GM18868 (cell line): ENCODE measurements at regions not wholly inside any gene's neighbourhood (a gene's known extent, or its start where the extent isn't known, plus 50 kb on each side); places are given as distances from the start of the nearest gene placed in this dataset.
"Not testable (repeated sequence)": the region's sequence is repeated elsewhere in the genome, so short reads cannot be mapped to it uniquely, and the experiment has no call there.

ENCODE experiments used
- ATAC-seq: cut with Tn5 transposase; IDR thresholded peaks from one replicate; pipeline ENCODE4 v1.9.1; 2021; ENCODE audit warnings: mild to moderate bottlenecking, moderate library complexity; ENCODE audit not compliant: unreplicated experiment

DNA sequence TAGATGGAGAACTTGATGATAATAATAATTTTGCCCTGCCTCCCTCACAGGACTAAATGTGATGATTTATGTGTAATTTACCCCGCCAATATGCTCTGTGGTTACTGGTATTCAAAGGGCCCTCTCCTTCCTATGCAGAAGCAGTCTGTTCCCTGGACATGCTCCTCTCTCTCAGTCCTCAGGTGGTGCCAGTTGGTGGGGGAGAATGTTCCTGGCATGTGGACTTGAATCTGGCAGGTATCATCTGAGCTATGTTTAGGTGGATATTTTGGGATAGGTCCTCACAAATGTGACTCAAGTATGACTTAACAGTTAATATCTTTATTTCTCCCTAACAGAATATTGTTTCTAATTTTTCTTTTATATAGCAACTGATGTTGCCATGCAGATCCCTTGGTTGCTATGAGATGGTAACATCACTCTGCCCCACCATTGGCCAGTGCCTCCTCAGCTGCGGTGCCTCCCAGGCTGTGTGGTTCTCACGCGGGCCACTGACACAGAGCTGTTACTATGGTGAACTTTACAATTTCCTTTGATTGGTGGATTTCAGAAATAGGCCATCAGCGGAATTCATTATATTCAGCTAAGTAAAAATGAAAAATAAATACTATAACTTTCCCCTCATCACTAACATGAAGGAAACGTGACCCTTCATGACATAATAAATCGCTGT is 106.7 kb upstream of the PELI1 start:
- no peak for ATAC-seq

GRCh38 chr2:64251497-64252250 is 107.5 kb upstream of the PELI1 start:
- no peak for ATAC-seq

GRCh38 chr2:64252251-64252978 is 108.2 kb upstream of the PELI1 start:
- not testable (repeated sequence) for ATAC-seq

- not testable (repeated sequence) for ATAC-seq
Measured at GRCh38 chr2:64253421-64253820, 109.2 kb upstream of the PELI1 start.

DNA sequence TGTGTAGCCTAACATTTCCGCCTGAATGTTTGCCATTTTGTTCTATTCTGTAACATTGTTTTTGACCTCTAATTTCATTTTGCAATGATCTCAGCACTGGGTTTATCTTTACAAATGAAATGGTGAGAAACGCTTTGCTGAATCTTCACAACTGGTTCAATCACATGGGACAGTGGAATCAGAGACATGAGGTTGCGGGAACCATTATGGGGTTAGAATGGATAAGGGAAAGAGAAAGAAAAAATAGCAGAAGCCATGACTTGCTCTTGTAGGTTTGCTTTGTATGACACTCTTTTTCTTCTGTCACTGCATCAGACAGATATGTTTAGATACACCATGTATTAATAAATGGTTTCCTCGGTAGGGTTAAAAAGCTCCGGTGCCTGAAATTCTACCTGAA is 114.3 kb upstream of the PELI1 start:
- ATAC-seq: no peak

GRCh38 chr2:64259312-64259711 is 115.1 kb upstream of the PELI1 start:
- no peak for ATAC-seq

- no peak for ATAC-seq
Measured at GRCh38 chr2:64260093-64260803, 116.0 kb upstream of the PELI1 start.

DNA sequence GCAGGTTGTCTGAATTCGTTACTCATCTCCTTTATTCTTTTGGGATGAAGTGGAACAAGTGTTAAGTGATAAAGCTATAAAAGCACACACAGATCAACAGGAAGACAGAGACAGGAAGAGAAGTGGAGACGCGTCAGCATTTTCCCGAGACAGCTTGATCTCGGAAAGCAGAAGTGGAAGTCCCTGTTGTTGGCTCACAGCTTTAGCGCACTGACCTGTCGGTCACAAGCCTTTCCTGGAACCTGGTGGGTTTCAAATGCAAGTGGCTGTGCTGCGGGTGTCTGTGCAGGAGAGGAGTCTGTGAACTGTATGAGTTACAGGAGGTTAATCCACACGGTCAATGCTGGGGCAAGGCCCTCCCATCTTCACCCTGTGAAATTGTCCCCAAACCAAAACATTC is 116.6 kb upstream of the PELI1 start:
- peak; percentile 94 for ATAC-seq

DNA sequence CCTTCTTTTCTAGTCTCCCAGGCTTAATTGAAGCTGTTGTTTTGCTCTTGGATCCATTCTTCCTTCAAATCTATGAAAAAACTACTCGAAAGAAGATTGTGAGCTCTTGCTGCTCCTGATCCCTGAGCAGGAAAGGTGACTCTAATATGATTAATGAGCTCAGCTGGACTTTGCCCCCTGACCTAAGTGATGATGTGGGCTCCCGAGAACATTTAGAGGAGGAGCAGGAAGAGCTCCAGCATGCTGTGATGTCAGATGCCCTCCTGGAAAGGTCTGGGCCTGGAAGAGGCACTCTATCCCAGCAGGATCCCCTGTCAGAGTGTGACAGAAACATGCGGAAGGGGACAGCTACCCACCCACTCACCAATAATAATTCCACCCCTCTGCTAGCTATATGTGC is 117.9 kb upstream of the PELI1 start:
- ATAC-seq: no peak

- ATAC-seq: no peak
Measured at GRCh38 chr2:64262816-64263215, 118.6 kb upstream of the PELI1 start.

GRCh38 chr2:64263315-64263714 is 119.1 kb upstream of the PELI1 start:
- no peak for ATAC-seq

DNA sequence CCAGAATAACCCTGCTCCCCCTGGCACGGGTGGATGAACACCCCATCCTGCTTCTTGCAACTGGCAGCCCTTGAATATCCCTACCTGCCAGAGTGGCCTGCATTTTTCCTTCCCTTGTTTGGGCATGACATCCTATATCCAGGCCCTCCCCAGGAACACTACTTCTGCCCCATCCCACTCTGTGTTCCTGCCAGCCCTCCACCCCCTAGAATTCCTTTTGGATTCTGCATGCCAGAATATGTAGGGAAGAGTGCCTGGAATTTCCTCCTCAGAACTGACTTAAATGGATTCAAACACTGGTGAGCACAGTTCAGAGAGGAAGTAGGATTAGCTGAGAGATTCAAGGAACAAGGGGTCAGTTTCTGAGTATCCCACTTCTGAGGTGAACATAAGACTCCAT is 123.5 kb upstream of the PELI1 start:
- ATAC-seq: no peak

DNA sequence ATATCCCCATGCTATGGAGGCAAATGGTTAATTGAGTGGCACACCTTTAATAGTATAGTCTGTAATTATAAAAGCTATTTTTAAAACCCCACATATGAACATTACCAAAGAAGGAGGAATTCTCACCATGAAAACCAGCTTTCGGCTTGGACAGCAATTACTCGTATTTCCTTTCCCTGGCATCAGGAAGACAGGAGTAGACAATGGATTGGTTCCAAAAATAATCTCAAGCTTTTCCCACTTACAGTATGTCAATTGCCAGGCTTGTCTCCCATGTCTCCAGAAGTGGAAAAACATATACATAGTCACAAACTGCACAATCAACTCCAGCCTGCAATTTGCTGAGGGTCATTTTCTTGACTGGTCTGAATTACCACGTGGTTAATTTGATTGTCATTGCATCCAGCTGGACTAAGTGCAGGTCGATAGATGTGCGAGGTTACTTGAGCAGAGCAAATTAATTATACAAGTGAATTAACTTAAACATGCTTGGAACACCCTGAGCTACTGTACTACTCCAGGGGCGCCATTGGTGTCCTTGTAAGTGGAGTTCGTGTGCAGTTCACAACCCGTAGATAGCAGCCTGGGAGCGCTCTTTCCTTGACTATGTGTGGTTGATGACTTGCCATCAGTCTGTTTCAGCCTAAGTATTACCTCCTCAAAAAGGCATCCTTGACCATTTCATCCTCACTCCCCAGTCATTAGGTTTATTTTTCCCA is 124.3 kb upstream of the PELI1 start:
- ATAC-seq: no peak

- no peak for ATAC-seq
Measured at GRCh38 chr2:64273524-64274398, 129.5 kb upstream of the PELI1 start.

GRCh38 chr2:64274399-64275173 is 130.4 kb upstream of the PELI1 start:
- ATAC-seq: no peak

DNA sequence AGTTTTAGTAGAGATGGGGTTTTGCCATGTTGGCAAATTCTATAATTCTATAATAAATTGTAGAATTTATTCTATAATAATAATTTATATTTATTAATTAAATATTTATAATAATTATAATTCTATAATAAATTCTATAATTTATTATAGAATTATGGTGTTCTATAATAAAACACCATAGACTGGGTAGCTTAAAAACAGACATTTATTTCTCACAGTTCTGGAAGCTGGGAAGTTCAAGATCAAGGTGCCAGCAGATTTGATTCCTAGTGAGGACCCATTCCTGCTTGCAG is 130.9 kb upstream of the PELI1 start:
- no peak for ATAC-seq

- no peak for ATAC-seq
Measured at GRCh38 chr2:64276417-64277095, 132.3 kb upstream of the PELI1 start.

GRCh38 chr2:64277101-64277849 is 133.1 kb upstream of the PELI1 start:
- ATAC-seq: no peak
